HCT116 (cell line): ENCODE measurements at regions not wholly inside any gene's neighbourhood (a gene's known extent, or its start where the extent isn't known, plus 50 kb on each side); places are given as distances from the start of the nearest gene placed in this dataset.
A peak's percentile ranks its signal among the peaks of the same experiment; 100 is the strongest.

Experiments
- ATAC-seq: fragments of 200-7000 bp; cut with Tn5 transposase; 2 replicates; pipeline ENCODE4 v1.9.1; 2020; ENCODE audit warnings: mild to moderate bottlenecking, moderate library complexity
- BruUV-seq: library from RNA; stranded (reverse); fragments of 400-500 nt; replicated peaks from 2 replicates; lab custom pipeline; 2021; lab: Mats Ljungman, UMichigan
- CTCF ChIA-PET: fragments of 300-600 bp; sonication (Branson Sonifier 250); formaldehyde crosslinking; loops from one replicate; lab custom pipeline; 2021; ENCODE audit warnings: antibody characterized with exemption; lab: Charles Lee
- POLR2A ChIA-PET: fragments of 300-600, 350-600 bp; sonication (Branson Sonifier 250); formaldehyde crosslinking; loops from one replicate; lab custom pipeline; 2021; ENCODE audit warnings: antibody characterized with exemption; lab: Charles Lee
- RAD21 ChIA-PET, 2 experiments: fragments of 300-600 bp; sonication (Branson Sonifier 250); formaldehyde crosslinking; loops; one replicate each; lab custom pipeline; 2023; ENCODE audit warnings: low total read pairs in 2 of 2; ENCODE audit not compliant: uncharacterized antibody in 2 of 2, unreplicated experiment in 2 of 2, low non-redundant PET in 1 of 2; lab: Charles Lee
- DNase-seq: peaks from one replicate; pipeline ENCODE4 v3.0.0-alpha.2; 2010; ENCODE audit warnings: low read depth, low spot score
- H2AFZ ChIP-seq: fragments of 200-600 bp; shearing (Covaris generic), sonication (generic); 2 replicates; pipeline ENCODE4 v1.6.1; 2017; ENCODE audit warnings: low read depth, mixed run types, mixed read lengths, antibody characterized with exemption, low read length; ENCODE audit not compliant: poor library complexity, severe bottlenecking
- H3K27ac ChIP-seq: 2 replicates; pipeline ENCODE4 v1.5.1; 2012; ENCODE audit warnings: low read depth, low read length
- H3K27me3 ChIP-seq: fragments of 200-600 bp; sonication (generic); 2 replicates; pipeline ENCODE4 v1.6.1; 2016; ENCODE audit warnings: mixed run types, low read length, mixed read lengths; ENCODE audit not compliant: insufficient read depth
- H3K36me3 ChIP-seq, 2 experiments: fragments of 200-500 bp in 1 of 2; fragments of 200-600 bp in 1 of 2; sonication (Bioruptor generic) in 1 of 2; sonication (generic) in 1 of 2; 2 replicates each; pipeline versions ENCODE4 v1.5.1 to v1.6.1; 2014 to 2016; ENCODE audit warnings: low read length in 2 of 2, inconsistent platforms in 1 of 2, mixed read lengths in 1 of 2, mixed run types in 1 of 2; ENCODE audit not compliant: insufficient read depth in 2 of 2, control insufficient read depth in 1 of 2
- H3K4me1 ChIP-seq, 2 experiments: fragments of 200-600 bp in 1 of 2; sonication (generic) in 1 of 2; 2 replicates each; pipeline versions ENCODE4 v1.5.1 to v1.6.1; 2012 to 2017; ENCODE audit warnings: low read length in 2 of 2, inconsistent platforms in 1 of 2, mild to moderate bottlenecking in 1 of 2, mixed read lengths in 1 of 2, mixed run types in 1 of 2, moderate library complexity in 1 of 2; ENCODE audit not compliant: insufficient read depth in 2 of 2, control insufficient read depth in 1 of 2
- H3K4me2 ChIP-seq: fragments of 200-600 bp; sonication (generic); 2 replicates; pipeline ENCODE4 v1.6.1; 2017; ENCODE audit warnings: mixed run types, low read length, mixed read lengths
- H3K4me3 ChIP-seq, 2 experiments: fragments of 200-600 bp in 1 of 2; sonication (generic) in 1 of 2; replicated peaks in 1 of 2; 2 replicates each; pipeline ENCODE4 v1.5.1; 2011 to 2016; ENCODE audit warnings: low read length in 2 of 2, control low read depth in 1 of 2, low read depth in 1 of 2, mild to moderate bottlenecking in 1 of 2, mixed read lengths in 1 of 2, mixed run types in 1 of 2
- H3K79me2 ChIP-seq: fragments of 200-600 bp; sonication (generic); 2 replicates; pipeline ENCODE4 v1.6.1; 2017; ENCODE audit warnings: mild to moderate bottlenecking, mixed run types, low read length, moderate library complexity, mixed read lengths; ENCODE audit not compliant: insufficient read depth
- H3K9ac ChIP-seq: fragments of 200-600 bp; sonication (generic); 2 replicates; pipeline ENCODE4 v1.6.1; 2016; ENCODE audit warnings: low read length, mixed read lengths
- H3K9me2 ChIP-seq: fragments of 200-600 bp; sonication (generic), shearing (Covaris generic); 2 replicates; pipeline ENCODE4 v1.6.1; 2017; ENCODE audit warnings: mixed run types, mild to moderate bottlenecking, moderate library complexity; ENCODE audit not compliant: insufficient read depth
- H3K9me3 ChIP-seq, 2 experiments: fragments of 200-500 bp in 1 of 2; fragments of 200-600 bp in 1 of 2; sonication (Bioruptor generic) in 1 of 2; sonication (generic) in 1 of 2; 2 replicates each; pipeline ENCODE4 v1.6.1; 2014 to 2017; ENCODE audit warnings: low read length in 2 of 2, mixed read lengths in 2 of 2, inconsistent platforms in 1 of 2, low read depth in 1 of 2, mild to moderate bottlenecking in 1 of 2, mixed run types in 1 of 2, moderate library complexity in 1 of 2; ENCODE audit not compliant: control insufficient read depth in 1 of 2, insufficient read depth in 1 of 2
- H4K20me1 ChIP-seq: fragments of 200-600 bp; sonication (generic), shearing (Covaris generic); 2 replicates; pipeline ENCODE4 v1.6.1; 2017; ENCODE audit warnings: mixed run types, mild to moderate bottlenecking, moderate library complexity; ENCODE audit not compliant: insufficient read depth
- ATF3 ChIP-seq: IDR thresholded peaks from 2 replicates; pipeline ENCODE4 v1.6.1; 2012
- CBX3 ChIP-seq: IDR thresholded peaks from 2 replicates; pipeline ENCODE4 v1.6.1; 2012; ENCODE audit warnings: low read depth
- CTCF ChIP-seq, 3 experiments: fragments of 200-600 bp in 1 of 3; sonication (generic) in 1 of 3; IDR thresholded peaks in 2 of 3; conservative IDR thresholded peaks in 1 of 3; 2 replicates each; pipeline ENCODE4 v1.5.1; 2012 to 2017; ENCODE audit warnings: low read depth in 2 of 3, low read length in 2 of 3, antibody characterized with exemption in 1 of 3, borderline replicate concordance in 1 of 3, control low read depth in 1 of 3, mild to moderate bottlenecking in 1 of 3, mixed read lengths in 1 of 3, mixed run types in 1 of 3, moderate library complexity in 1 of 3; ENCODE audit not compliant: insufficient read depth in 1 of 3
- ELF1 ChIP-seq: IDR thresholded peaks from 2 replicates; pipeline ENCODE4 v1.6.1; 2012; ENCODE audit warnings: low read depth, borderline replicate concordance
- EZH2 ChIP-seq: fragments of 200-600 bp; sonication (generic); IDR thresholded peaks from 2 replicates; pipeline ENCODE4 v1.6.1; 2017; ENCODE audit warnings: antibody characterized with exemption, mixed run types
- FOSL1 ChIP-seq: IDR thresholded peaks from 2 replicates; pipeline ENCODE4 v1.6.1; 2012; ENCODE audit warnings: low read depth
- MAX ChIP-seq: IDR thresholded peaks from 2 replicates; pipeline ENCODE4 v1.6.1; 2012
- POLR2A ChIP-seq: IDR thresholded peaks from 2 replicates; pipeline ENCODE4 v1.7.0; 2011; ENCODE audit warnings: borderline replicate concordance; ENCODE audit not compliant: insufficient read depth, insufficient read length; ENCODE audit errors: extremely low read depth
- RAD21 ChIP-seq: IDR thresholded peaks from 2 replicates; pipeline ENCODE4 v1.6.1; 2012; ENCODE audit warnings: low read depth, mild to moderate bottlenecking
- REST ChIP-seq: IDR thresholded peaks from 2 replicates; pipeline ENCODE4 v1.6.1; 2012; ENCODE audit warnings: low read depth
- SIN3A ChIP-seq: IDR thresholded peaks from 2 replicates; pipeline ENCODE4 v1.6.1; 2012; ENCODE audit warnings: low read depth
- SP1 ChIP-seq: IDR thresholded peaks from 2 replicates; pipeline ENCODE4 v1.6.1; 2012; ENCODE audit warnings: low read depth
- YY1 ChIP-seq: IDR thresholded peaks from 2 replicates; pipeline ENCODE4 v1.6.1; 2011; ENCODE audit warnings: low read length, low read depth, moderate library complexity, mild to moderate bottlenecking; ENCODE audit not compliant: insufficient replicate concordance; ENCODE audit errors: extremely low read depth
- intact Hi-C: fragments of 100-400 bp; cut with micrococcal nuclease; formaldehyde crosslinking; loops from 2 replicates; pipeline ENCODE4 v1.10.0; 2022

- Histone ChIP-seq H2AFZ (no peak overlapping the region), H3K4me2 (no peak overlapping the region), H3K4me1 (no peaks in the 10 kb centered on the region), H3K9me2 (no peaks in the 10 kb centered on the region), H3K27me3 (peaks cover 16% of the 10 kb centered on the region; the same call in 1 of the 2 replicates), H4K20me1 (no peaks in the 10 kb centered on the region), H3K79me2 (no peaks in the 10 kb centered on the region), H3K9ac (no peak overlapping the region), H3K36me3 (no peaks in the 10 kb centered on the region), H3K27ac (no peak overlapping the region), H3K4me3 (no peak overlapping the region), H3K9me3 (no peaks in the 10 kb centered on the region)
- ATAC-seq (peak; percentile 35; the same call in 1 of the 2 replicates), DNase-seq (no peak)
- no TSS peak for BruUV-seq
- ChIA-PET CTCF (no interaction called here), RAD21 (no interaction called here), POLR2A (no interaction called here)
- intact Hi-C loops, result no loop called here
- TF ChIP-seq SIN3A (no peak), ATF3 (no peak), RAD21 (no peak), SP1 (no peak), EZH2 (no peak), POLR2A (no peak), FOSL1 (no peak), ELF1 (no peak)
Measured at GRCh38 chr13:111517641-111518010, 197.2 kb downstream of the TEX29 start.

- peak overlapping the region; percentile 26 for H2AFZ ChIP-seq
- H3K9me2 ChIP-seq, result no peaks in the 10 kb centered on the region
- H3K36me3 ChIP-seq, result no peaks in the 10 kb centered on the region
- TF ChIP-seq SP1 (no peak), MAX (peak; percentile 96), ELF1 (no peak), POLR2A (no peak), YY1 (no peak), CTCF (IDR thresholded peaks at IDR 0.05 in 2 of 3, conservative IDR thresholded peaks at IDR 0.05 in 1 of 3; ENCODE audit: borderline replicate concordance in 1 of 3, insufficient read depth in 1 of 3, low read depth in 2 of 3, low read length in 2 of 3) (peak; percentile 15 to 40 (median 36); a peak in 3 of 6 replicates), RAD21 (peak; percentile 27; the same call in 1 of the 2 replicates), REST (no peak), CBX3 (peak; percentile 71; the same call in 1 of the 2 replicates)
- ATAC-seq (peak; percentile 71), DNase-seq (no peak)
- H3K4me2 ChIP-seq, result no peak overlapping the region
- RAD21 ChIA-PET, result no interaction called here
- H3K79me2 ChIP-seq, result no peaks in the 10 kb centered on the region
- CTCF ChIA-PET, result no interaction called here
- no peak overlapping the region for H3K4me3 ChIP-seq
- H3K27ac ChIP-seq, result no peak overlapping the region
- no TSS peak for BruUV-seq
- H3K4me1 ChIP-seq, result no peaks in the 10 kb centered on the region
- no peaks in the 10 kb centered on the region for H3K9me3 ChIP-seq
- peaks cover 16% of the 10 kb centered on the region; the same call in 1 of the 2 replicates for H3K27me3 ChIP-seq
- no peak overlapping the region for H3K9ac ChIP-seq
- POLR2A ChIA-PET, result no interaction called here
- intact Hi-C loops, result no loop called here
- no peaks in the 10 kb centered on the region for H4K20me1 ChIP-seq
Measured at GRCh38 chr13:111518161-111518792, 197.8 kb downstream of the TEX29 start.
